Stimulated activated effector memory CD8-positive, alpha-beta T cell treated with anti-CD3 and anti-CD28 coated beads, Interleukin-12 subunit alpha, Interleukin-12 subunit beta, amount 100 ng/mL, for 72 hours (primary cell): ENCODE measurements at regions not wholly inside any gene's neighbourhood (a gene's known extent, or its start where the extent isn't known, plus 50 kb on each side); places are given as distances from the start of the nearest gene placed in this dataset.
A peak's percentile ranks its signal among the peaks of the same experiment; 100 is the strongest.

Experiments used
- ATAC-seq: fragments of 150-1000 bp; cut with Tn5 transposase; 2 replicates; pipeline ENCODE4 v1.10.0; 2021
- DNase-seq, 2 donors: peaks; one replicate each; pipeline ENCODE4 v3.0.0; 2021 to 2022; ENCODE audit warnings: low spot score in 2 of 2
- H3K27ac Mint-ChIP-seq: one replicate; pipeline ENCODE4 v1.8.0; 2022; ENCODE audit warnings: mild to moderate bottlenecking, mixed read lengths
- H3K36me3 Mint-ChIP-seq: one replicate; pipeline ENCODE4 v1.8.0; 2022; ENCODE audit warnings: mild to moderate bottlenecking, mixed read lengths
- H3K4me1 Mint-ChIP-seq: one replicate; pipeline ENCODE4 v1.8.0; 2022; ENCODE audit warnings: mixed read lengths
- H3K4me3 Mint-ChIP-seq: one replicate; pipeline ENCODE4 v1.8.0; 2022; ENCODE audit warnings: mild to moderate bottlenecking, mixed read lengths
- H3K9me3 Mint-ChIP-seq: one replicate; pipeline ENCODE4 v1.8.0; 2022; ENCODE audit warnings: mixed read lengths

DNA sequence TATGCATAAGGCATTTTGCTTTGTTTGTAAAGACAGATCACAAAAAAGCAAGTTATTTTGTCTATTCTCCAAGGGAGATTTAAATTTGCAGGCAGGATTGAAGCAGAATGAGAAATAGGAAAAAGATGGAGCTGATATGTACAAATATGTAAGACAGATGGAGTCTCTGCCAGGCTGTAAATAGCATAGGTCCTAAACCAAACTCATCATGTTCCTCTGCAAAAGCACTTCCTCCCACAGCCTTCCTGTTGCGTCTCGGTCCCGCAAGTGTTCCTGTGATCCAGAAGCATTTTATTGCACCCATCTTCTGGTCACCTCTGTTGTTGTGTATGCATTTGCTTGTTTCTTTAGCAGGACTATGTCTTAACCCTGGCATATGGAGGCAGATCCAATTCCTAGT is 95.7 kb upstream of the CLDN10 start:
- H3K4me1 Mint-ChIP-seq, result peaks cover 11% of the 10 kb centered on the region
- H3K4me3 Mint-ChIP-seq, result no peak overlapping the region
- H3K27ac Mint-ChIP-seq, result no peak overlapping the region
- DNase-seq, result no peak
- H3K9me3 Mint-ChIP-seq, result peaks cover 6% of the 10 kb centered on the region
- no peak for ATAC-seq
- no peaks in the 10 kb centered on the region for H3K36me3 Mint-ChIP-seq

- peaks cover 11% of the 10 kb centered on the region for H3K4me1 Mint-ChIP-seq
- no peak overlapping the region for H3K4me3 Mint-ChIP-seq
- H3K36me3 Mint-ChIP-seq, result no peaks in the 10 kb centered on the region
- DNase-seq, result no peak
- no peak overlapping the region for H3K27ac Mint-ChIP-seq
- H3K9me3 Mint-ChIP-seq, result peaks cover 6% of the 10 kb centered on the region
- ATAC-seq, result peak; percentile 96
Measured at GRCh38 chr13:95457294-95457693, 95.2 kb upstream of the CLDN10 start.

DNA sequence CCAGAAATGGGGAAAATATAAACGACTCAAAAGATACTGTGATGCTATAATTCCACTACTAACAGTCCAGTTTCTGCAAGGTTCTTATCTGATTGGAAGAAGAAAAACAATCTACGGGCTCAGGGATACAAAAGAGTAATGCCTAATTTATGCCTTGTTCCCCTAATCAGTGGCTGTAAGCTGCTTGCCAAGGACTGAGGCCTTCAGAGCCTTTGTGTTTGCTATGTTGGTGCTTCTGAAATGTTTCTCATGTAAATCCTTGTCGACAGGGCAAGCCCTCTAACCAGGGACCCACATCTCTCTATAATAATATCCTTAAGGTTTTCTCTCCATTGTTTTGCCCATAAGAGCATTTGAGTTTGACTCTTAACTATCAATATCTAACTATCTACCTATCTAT is 89.7 kb upstream of the CLDN10 start:
- H3K27ac Mint-ChIP-seq, result no peak overlapping the region
- DNase-seq (no peak), ATAC-seq (no peak)
- H3K4me3 Mint-ChIP-seq, result no peak overlapping the region
- H3K36me3 Mint-ChIP-seq, result no peaks in the 10 kb centered on the region
- H3K4me1 Mint-ChIP-seq, result no peaks in the 10 kb centered on the region
- peaks cover 6% of the 10 kb centered on the region for H3K9me3 Mint-ChIP-seq

DNA sequence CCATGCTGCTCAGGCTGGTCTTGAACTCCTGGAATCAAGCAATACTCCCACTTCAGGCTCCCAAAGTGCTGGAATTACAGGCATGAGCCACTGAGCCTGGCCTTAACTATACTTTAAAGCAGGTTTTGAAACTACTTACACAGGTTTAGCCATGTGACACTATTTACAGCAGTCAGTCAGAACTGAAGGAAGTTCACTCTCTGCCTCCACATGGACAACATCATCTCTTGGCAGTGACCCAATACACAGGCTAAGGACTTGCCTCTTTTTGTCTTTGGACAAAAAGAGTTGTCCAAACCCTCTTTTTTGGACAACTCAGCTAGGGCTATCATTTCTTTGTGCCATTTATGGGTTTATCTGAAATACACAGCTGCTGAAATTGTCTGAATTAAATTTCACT is 89.0 kb upstream of the CLDN10 start:
- H3K9me3 Mint-ChIP-seq, result peaks cover 6% of the 10 kb centered on the region
- H3K36me3 Mint-ChIP-seq, result no peaks in the 10 kb centered on the region

DNA sequence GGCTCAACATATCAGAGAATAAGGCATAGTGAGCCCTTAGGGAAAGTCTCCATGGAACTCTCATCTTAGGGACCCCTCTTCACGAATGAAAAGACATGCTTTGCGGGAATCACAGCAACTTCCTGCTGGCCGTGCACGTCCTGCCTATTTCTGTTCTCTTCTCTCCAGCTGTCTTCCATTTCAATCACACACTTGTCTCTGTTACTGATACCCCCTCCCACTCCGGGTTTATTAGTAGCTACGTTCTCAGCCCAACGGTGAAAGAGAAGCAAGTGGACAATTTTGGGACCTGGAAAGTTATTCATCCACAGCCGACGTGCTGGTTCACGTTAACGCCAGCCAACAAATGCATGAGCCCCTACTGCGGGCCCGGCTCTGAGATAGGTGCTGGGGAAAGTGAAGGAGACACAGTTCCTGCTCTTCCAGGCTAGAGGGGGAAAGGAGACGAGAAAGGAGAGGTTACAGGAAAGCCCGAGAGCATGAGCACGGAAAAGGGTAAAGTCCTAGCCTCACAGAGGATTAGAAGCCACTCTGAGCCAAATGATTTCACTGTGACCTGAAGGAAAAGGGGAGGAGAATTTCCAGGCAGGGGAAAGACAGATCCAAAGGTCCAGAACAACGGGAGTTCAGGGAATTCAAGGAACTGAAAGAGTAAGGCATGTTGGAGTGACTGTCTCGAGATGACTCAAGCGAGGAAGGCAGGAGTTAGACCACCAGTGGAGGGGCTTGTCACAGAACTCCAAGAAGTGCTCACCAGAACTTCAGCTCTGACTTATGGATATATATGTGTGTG is 81.8 kb upstream of the CLDN10 start:
- ATAC-seq, result no peak
- Mint-ChIP-seq H3K9me3 (no peaks in the 10 kb centered on the region), H3K27ac (no peak overlapping the region), H3K4me1 (no peaks in the 10 kb centered on the region), H3K36me3 (no peaks in the 10 kb centered on the region), H3K4me3 (no peak overlapping the region)
- no peak for DNase-seq

More for the DNA sequence above, 89.0 kb upstream of the CLDN10 start:
- ATAC-seq (no peak), DNase-seq (no peak)
- Mint-ChIP-seq H3K4me1 (no peaks in the 10 kb centered on the region), H3K27ac (no peak overlapping the region), H3K4me3 (no peak overlapping the region)

- H3K27ac Mint-ChIP-seq, result no peak overlapping the region
- no peak overlapping the region for H3K4me3 Mint-ChIP-seq
- no peaks in the 10 kb centered on the region for H3K36me3 Mint-ChIP-seq
- H3K9me3 Mint-ChIP-seq, result no peaks in the 10 kb centered on the region
- no peaks in the 10 kb centered on the region for H3K4me1 Mint-ChIP-seq
- DNase-seq, result no peak
- no peak for ATAC-seq
Measured at GRCh38 chr13:95471960-95472359, 80.6 kb upstream of the CLDN10 start.

DNA sequence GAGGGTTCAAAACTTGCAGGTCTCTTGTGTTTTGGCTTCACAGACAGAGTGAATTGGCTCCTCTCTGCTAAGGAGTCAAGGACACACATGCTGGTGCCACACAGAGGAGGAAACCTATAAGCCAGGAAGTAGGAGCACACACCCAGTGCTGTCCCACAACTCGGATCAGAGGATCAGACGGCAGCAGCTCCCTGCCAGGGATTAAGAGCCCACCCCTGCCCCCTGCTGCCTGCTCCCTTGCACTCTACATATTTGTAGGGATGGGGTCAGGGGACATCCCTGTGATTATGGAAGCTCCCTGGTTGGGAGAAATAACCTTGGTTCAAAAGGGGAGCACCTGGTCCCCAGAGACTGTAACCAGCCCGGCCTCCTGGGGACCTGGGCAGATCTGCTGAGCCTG is 77.5 kb upstream of the CLDN10 start:
- no peak for DNase-seq
- H3K9me3 Mint-ChIP-seq, result no peaks in the 10 kb centered on the region
- no peak overlapping the region for H3K4me3 Mint-ChIP-seq
- no peak overlapping the region for H3K27ac Mint-ChIP-seq
- ATAC-seq, result no peak
- H3K4me1 Mint-ChIP-seq, result peaks cover 4% of the 10 kb centered on the region
- no peaks in the 10 kb centered on the region for H3K36me3 Mint-ChIP-seq

- Mint-ChIP-seq H3K4me1 (peaks cover 10% of the 10 kb centered on the region), H3K36me3 (no peaks in the 10 kb centered on the region), H3K9me3 (no peaks in the 10 kb centered on the region), H3K27ac (no peak overlapping the region), H3K4me3 (no peak overlapping the region)
- no peak for ATAC-seq
- no peak for DNase-seq
Measured at GRCh38 chr13:95477187-95477586, 75.3 kb upstream of the CLDN10 start.

DNA sequence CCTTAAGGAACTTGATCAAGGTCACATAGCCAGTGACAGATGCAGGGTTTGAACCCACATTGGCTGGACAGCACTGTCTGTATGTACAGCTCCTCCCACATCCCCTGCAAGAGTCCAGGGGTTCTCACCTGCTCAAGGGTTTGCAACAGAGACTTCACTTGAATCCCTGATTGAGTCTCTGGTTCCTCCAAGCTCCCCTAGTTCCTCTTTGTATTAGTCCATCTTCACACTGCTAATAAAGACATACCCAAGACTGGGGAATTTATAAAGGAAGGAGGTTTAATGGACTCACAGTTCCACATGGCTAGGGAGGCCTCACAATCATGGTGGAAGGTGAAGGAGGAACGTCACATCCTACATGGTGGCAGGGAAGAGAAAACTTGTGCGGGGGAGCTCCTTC is 72.8 kb upstream of the CLDN10 start:
- H3K4me3 Mint-ChIP-seq, result no peak overlapping the region
- peaks cover 10% of the 10 kb centered on the region for H3K4me1 Mint-ChIP-seq
- DNase-seq, result no peak
- no peaks in the 10 kb centered on the region for H3K36me3 Mint-ChIP-seq
- H3K9me3 Mint-ChIP-seq, result no peaks in the 10 kb centered on the region
- ATAC-seq, result no peak
- H3K27ac Mint-ChIP-seq, result no peak overlapping the region

DNA sequence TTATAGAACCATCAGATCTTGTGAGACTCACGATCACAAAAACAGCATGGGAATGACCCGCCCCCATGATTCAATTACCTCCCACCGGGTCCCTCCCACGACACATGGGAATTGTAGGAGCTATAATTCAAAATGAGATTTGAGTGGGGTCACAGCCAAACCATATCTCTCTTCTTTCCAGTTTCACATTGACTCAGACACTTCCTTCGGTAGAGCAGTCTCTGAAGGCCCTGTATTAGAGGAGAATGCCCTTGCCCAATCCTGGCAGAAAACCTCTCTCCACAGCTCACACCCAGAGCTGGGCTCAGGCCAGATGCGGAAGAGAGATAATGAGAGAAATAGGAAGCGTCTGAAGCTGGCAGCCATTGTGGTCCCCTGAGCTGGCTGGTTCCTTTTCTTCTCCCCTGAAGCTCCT is 72.4 kb upstream of the CLDN10 start:
- H3K9me3 Mint-ChIP-seq, result no peaks in the 10 kb centered on the region
- ATAC-seq (peak; percentile 56), DNase-seq (no peak)
- no peaks in the 10 kb centered on the region for H3K36me3 Mint-ChIP-seq
- H3K27ac Mint-ChIP-seq, result no peak overlapping the region
- no peak overlapping the region for H3K4me3 Mint-ChIP-seq
- H3K4me1 Mint-ChIP-seq, result peaks cover 10% of the 10 kb centered on the region

DNA sequence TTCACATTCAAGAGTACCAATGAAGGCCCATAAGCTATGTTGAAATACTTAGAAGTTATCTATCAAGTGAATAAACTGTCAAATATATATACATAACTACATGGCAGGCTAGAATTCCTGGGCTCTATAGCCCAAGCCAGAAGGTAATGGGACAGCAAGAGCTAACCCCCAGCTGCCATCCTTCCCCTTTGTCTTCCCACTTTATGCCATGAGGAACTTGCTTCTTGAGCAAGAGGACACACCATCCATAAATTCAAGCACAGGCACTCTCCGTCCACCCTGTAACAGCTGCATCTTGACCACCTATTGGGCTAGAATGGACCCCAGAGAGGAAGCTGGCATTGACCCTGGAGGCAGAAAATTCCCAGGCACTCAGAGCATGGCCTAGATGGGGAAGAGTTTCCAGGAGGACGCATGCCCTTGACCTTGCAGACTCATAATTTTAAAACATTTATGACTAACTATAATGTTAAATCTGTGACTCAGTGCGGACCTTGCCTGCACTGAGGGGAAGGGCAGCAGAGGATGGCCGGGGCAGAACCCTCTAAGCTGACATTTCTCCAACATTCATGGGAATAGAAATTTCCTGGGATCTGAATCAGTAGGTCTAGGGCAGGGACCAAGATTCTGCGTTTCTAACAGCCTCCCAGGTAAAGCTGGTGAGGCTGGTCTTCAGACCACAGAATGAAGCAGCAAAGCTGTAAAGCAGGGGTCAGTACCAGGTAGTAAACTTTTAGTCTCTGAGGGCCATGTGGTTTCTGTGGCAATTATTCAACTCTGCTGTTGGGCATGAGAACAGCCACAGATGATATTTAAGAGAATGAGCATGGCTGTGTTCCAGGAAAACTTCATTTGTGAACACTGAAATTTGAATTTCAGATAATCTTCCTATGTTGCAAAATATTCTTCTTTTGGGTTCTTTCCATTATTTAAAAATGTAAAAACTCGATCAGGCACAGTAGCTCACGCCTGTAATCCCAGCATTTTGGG is 71.4 kb upstream of the CLDN10 start:
- Mint-ChIP-seq H3K9me3 (no peaks in the 10 kb centered on the region), H3K36me3 (no peaks in the 10 kb centered on the region), H3K4me1 (peaks cover 10% of the 10 kb centered on the region), H3K4me3 (no peak overlapping the region), H3K27ac (no peak overlapping the region)
- DNase-seq (no peak), ATAC-seq (no peak)

GRCh38 chr13:95484052-95484451 is 68.5 kb upstream of the CLDN10 start:
- Mint-ChIP-seq H3K9me3 (no peaks in the 10 kb centered on the region), H3K4me3 (no peak overlapping the region), H3K36me3 (no peaks in the 10 kb centered on the region), H3K27ac (no peak overlapping the region), H3K4me1 (peaks cover 10% of the 10 kb centered on the region)
- DNase-seq (no peak), ATAC-seq (no peak)

DNA sequence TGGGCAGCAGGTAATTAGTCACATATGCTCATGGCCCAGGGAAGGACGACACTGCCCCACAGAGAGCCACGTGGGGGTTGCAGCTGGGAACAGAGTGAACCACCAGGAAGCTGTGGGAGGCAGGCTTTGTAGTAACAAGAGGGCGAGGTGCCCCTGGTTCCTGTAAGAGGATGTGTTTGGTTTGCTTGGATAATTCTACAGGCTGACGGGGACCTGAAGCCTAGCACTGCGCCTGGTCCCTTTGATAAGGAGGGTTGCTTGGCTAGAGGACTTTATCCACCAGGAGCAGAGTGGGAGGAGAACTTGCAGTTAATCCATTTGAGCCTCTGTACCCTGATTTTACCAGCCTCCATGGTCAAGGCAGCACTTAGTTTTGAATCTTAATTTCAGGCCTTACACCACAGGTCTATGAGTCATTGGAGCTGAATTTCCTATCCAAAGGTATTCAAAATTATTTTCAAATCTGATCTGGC is 67.4 kb upstream of the CLDN10 start:
- Mint-ChIP-seq H3K4me1 (peaks cover 4% of the 10 kb centered on the region), H3K9me3 (no peaks in the 10 kb centered on the region)
- no peak for DNase-seq

DNA sequence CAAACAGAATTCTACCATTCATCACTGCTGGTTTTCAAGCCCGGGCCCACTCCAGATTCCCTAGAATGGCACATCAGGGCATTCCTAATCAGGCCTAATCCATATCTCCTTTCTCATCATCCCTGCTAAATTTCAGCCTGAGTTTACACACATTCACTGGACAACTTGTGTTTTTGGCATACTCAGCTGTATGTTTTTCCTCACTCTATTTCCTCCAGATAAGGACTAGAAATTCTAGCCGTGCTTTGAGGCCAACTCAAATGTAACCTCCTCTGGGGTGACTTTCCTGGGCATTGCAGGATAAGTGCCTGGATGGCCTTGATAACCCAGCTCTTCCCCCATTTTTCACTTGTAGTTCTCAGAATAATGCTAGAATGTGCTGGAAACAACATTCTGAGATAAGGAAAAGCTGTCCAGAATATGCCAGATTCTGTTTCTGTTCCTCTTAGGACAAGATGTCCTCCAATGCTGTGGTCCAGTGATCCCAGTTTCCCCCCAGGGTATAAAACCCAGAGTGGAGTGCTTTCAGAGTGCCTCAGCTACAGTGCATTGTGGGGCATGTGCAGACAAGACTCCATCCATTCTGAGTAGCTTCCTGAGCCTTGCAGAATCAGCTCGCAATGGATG is 66.9 kb upstream of the CLDN10 start:
- no peak for ATAC-seq
- H3K36me3 Mint-ChIP-seq, result no peaks in the 10 kb centered on the region

More for the DNA sequence above, 67.4 kb upstream of the CLDN10 start:
- Mint-ChIP-seq H3K36me3 (no peaks in the 10 kb centered on the region), H3K27ac (no peak overlapping the region), H3K4me3 (no peak overlapping the region)
- peak; percentile 14 for ATAC-seq

DNA sequence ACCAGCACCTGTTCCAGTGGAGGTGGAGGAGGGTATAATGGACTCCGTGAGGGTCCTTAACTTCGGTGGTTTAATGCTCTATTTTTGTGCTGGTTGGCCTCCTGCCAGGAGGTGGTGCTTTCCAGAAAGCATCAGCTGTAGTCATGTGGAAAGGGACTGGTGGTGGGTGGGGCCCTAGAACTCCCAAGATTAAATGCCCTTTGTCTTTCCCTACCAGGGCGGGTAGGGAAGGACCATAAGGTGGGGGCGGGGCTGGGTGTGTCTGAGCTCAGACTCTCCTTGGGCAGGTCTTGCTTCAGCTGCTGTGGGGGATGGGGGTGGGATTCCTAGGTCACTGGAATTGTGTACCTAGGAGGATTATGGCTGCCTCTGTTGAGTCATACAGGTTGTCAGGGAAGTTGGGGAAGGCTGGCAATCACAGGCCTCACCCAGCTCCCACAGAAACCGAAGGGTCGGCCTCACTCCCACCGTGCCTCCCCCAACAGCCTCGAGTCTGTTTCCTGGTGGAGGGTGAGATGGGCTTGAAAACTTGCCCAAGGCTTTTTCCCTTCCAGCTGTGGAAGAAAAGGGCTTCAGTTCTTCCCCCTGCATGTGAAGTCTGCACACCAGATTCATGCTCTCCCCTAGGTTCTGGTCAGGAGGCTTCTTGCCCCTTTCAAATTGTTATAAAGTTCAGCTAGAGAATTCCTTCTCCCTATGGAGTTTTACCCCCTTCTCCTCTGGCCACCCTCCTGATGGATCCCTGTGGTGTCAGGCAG is 60.3 kb upstream of the CLDN10 start:
- Mint-ChIP-seq H3K9me3 (peaks cover 4% of the 10 kb centered on the region), H3K4me3 (no peak overlapping the region), H3K36me3 (no peaks in the 10 kb centered on the region), H3K4me1 (no peaks in the 10 kb centered on the region), H3K27ac (no peak overlapping the region)
- ATAC-seq, result no peak
- no peak for DNase-seq

More for the DNA sequence above, 66.9 kb upstream of the CLDN10 start:
- Mint-ChIP-seq H3K4me3 (no peak overlapping the region), H3K4me1 (no peaks in the 10 kb centered on the region), H3K27ac (no peak overlapping the region), H3K9me3 (no peaks in the 10 kb centered on the region)
- no peak for DNase-seq
